ENCODE measurements at regions not wholly inside any gene's neighbourhood (a gene's known extent, or its start where the extent isn't known, plus 50 kb on each side); places are given as distances from the start of the nearest gene placed in this dataset.

- Histone ChIP-seq H3K9me2 (replicated peaks; ENCODE audit: insufficient read depth, low read length) (no peaks in the 10 kb centered on the region), H3K27me3 (ENCODE audit: low read length) (no peaks in the 10 kb centered on the region), H3K79me2 (ENCODE audit: insufficient read depth, low read length) (no peaks in the 10 kb centered on the region), H3K27ac (ENCODE audit: low read depth, low read length) (no peak overlapping the region), H4K20me1 (ENCODE audit: low read depth, low read length) (no peaks in the 10 kb centered on the region), H3K9ac (ENCODE audit: low read length) (no peak overlapping the region), H3K36me3 (ENCODE audit: low read length) (no peaks in the 10 kb centered on the region), H3K9me3 (ENCODE audit: insufficient read depth, low read length) (no peaks in the 10 kb centered on the region), H3K4me3 (ENCODE audit: insufficient read depth, low read length, poor library complexity, severe bottlenecking) (no peak overlapping the region), H3K4me2 (ENCODE audit: low read depth, low read length, poor library complexity, severe bottlenecking) (no peak overlapping the region), H2AFZ (ENCODE audit: low read depth, low read length, severe bottlenecking) (no peak overlapping the region), H3F3A (ENCODE audit: insufficient read depth) (no peaks in the 10 kb centered on the region)
- TF ChIP-seq CTCF (IDR thresholded peaks at IDR 0.05; ENCODE audit: insufficient read depth, low read length, poor library complexity, severe bottlenecking) (no peak), EZH2phosphoT487 (conservative IDR thresholded peaks at IDR 0.05; ENCODE audit: low read length) (no peak)
These were observed 989.4 kb downstream of the CCSER2 start for GRCh38 chr10:85317827-85318226.

- H3K27ac ChIP-seq (ENCODE audit: low read depth, low read length): no peak overlapping the region
- no peaks in the 10 kb centered on the region for H3K9me2 ChIP-seq (replicated peaks; ENCODE audit: insufficient read depth, low read length)
- H3K27me3 ChIP-seq (ENCODE audit: low read length): no peaks in the 10 kb centered on the region
- H3K9me3 ChIP-seq (ENCODE audit: insufficient read depth, low read length): no peaks in the 10 kb centered on the region
- no peak for TF ChIP-seq CTCF (IDR thresholded peaks at IDR 0.05; ENCODE audit: insufficient read depth, low read length, poor library complexity, severe bottlenecking)
- no peak for TF ChIP-seq EZH2phosphoT487 (conservative IDR thresholded peaks at IDR 0.05; ENCODE audit: low read length)
- no peaks in the 10 kb centered on the region for H3F3A ChIP-seq (ENCODE audit: insufficient read depth)
- H3K4me3 ChIP-seq (ENCODE audit: insufficient read depth, low read length, poor library complexity, severe bottlenecking): no peak overlapping the region
- no peaks in the 10 kb centered on the region for H4K20me1 ChIP-seq (ENCODE audit: low read depth, low read length)
- no peak overlapping the region for H2AFZ ChIP-seq (ENCODE audit: low read depth, low read length, severe bottlenecking)
- H3K9ac ChIP-seq (ENCODE audit: low read length): no peak overlapping the region
- no peak overlapping the region for H3K4me2 ChIP-seq (ENCODE audit: low read depth, low read length, poor library complexity, severe bottlenecking)
- no peaks in the 10 kb centered on the region for H3K79me2 ChIP-seq (ENCODE audit: insufficient read depth, low read length)
- no peaks in the 10 kb centered on the region for H3K36me3 ChIP-seq (ENCODE audit: low read length)
These were observed 990.7 kb downstream of the CCSER2 start for GRCh38 chr10:85318809-85319807.

- no peaks in the 10 kb centered on the region for H3K79me2 ChIP-seq (ENCODE audit: insufficient read depth, low read length)
- H3K36me3 ChIP-seq (ENCODE audit: low read length): no peaks in the 10 kb centered on the region
- H3K27ac ChIP-seq (ENCODE audit: low read depth, low read length): no peak overlapping the region
- no peaks in the 10 kb centered on the region for H4K20me1 ChIP-seq (ENCODE audit: low read depth, low read length)
- no peaks in the 10 kb centered on the region for H3K27me3 ChIP-seq (ENCODE audit: low read length)
- H3K4me3 ChIP-seq (ENCODE audit: insufficient read depth, low read length, poor library complexity, severe bottlenecking): no peak overlapping the region
- no peaks in the 10 kb centered on the region for H3K9me2 ChIP-seq (replicated peaks; ENCODE audit: insufficient read depth, low read length)
- H3K4me2 ChIP-seq (ENCODE audit: low read depth, low read length, poor library complexity, severe bottlenecking): no peak overlapping the region
- no peak overlapping the region for H2AFZ ChIP-seq (ENCODE audit: low read depth, low read length, severe bottlenecking)
- no peaks in the 10 kb centered on the region for H3K9me3 ChIP-seq (ENCODE audit: insufficient read depth, low read length)
- TF ChIP-seq EZH2phosphoT487 (conservative IDR thresholded peaks at IDR 0.05; ENCODE audit: low read length): no peak
- TF ChIP-seq CTCF (IDR thresholded peaks at IDR 0.05; ENCODE audit: insufficient read depth, low read length, poor library complexity, severe bottlenecking): no peak
- no peaks in the 10 kb centered on the region for H3F3A ChIP-seq (ENCODE audit: insufficient read depth)
- no peak overlapping the region for H3K9ac ChIP-seq (ENCODE audit: low read length)
These were observed 991.4 kb downstream of the CCSER2 start for GRCh38 chr10:85319826-85320225.
